ENCODE measurements at regions not wholly inside any gene's neighbourhood (a gene's known extent, or its start where the extent isn't known, plus 50 kb on each side); places are given as distances from the start of the nearest gene placed in this dataset.

DNA sequence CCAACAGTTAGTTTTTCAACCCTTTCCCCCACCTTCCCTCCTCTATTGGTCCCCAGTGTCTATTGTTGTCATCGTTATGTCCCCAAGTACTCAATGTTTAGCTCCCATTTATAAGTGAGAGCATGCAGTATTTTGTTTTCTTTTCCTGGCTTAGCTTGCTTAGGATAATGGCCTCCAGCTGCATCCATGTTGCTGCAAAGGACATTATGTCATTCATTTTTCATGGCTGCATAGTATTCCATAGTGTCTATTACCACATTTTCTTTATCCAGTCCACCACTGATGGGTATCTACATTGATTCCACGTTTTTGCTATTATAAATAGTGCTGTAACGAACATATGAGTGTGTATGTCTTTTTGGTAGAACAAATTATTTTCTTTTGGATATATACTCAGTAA is 55.3 kb upstream of the HIVEP1 start:
- TF ChIP-seq, protein P1, sequence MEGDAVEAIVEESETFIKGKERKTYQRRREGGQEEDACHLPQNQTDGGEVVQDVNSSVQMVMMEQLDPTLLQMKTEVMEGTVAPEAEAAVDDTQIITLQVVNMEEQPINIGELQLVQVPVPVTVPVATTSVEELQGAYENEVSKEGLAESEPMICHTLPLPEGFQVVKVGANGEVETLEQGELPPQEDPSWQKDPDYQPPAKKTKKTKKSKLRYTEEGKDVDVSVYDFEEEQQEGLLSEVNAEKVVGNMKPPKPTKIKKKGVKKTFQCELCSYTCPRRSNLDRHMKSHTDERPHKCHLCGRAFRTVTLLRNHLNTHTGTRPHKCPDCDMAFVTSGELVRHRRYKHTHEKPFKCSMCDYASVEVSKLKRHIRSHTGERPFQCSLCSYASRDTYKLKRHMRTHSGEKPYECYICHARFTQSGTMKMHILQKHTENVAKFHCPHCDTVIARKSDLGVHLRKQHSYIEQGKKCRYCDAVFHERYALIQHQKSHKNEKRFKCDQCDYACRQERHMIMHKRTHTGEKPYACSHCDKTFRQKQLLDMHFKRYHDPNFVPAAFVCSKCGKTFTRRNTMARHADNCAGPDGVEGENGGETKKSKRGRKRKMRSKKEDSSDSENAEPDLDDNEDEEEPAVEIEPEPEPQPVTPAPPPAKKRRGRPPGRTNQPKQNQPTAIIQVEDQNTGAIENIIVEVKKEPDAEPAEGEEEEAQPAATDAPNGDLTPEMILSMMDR (IDR thresholded peaks at IDR 0.05; ENCODE audit: insufficient read depth, low read depth, low read length): no peak
- no peak for TF ChIP-seq EZH2 (IDR thresholded peaks at IDR 0.05; ENCODE audit: insufficient read depth, low read length)
